C4-2B (cell line): ENCODE measurements at regions not wholly inside any gene's neighbourhood (a gene's known extent, or its start where the extent isn't known, plus 50 kb on each side); places are given as distances from the start of the nearest gene placed in this dataset.
"Not testable (repeated sequence)": the region's sequence is repeated elsewhere in the genome, so short reads cannot be mapped to it uniquely, and the experiment has no call there.

Experiments
- CTCF ChIP-seq: fragments of 450-650 bp; conservative IDR thresholded peaks from 2 replicates; pipeline ENCODE4 v1.5.1; 2017; ENCODE audit warnings: mild to moderate bottlenecking
- ZFX ChIP-seq: fragments of 450-650 bp; IDR thresholded peaks from 2 replicates; pipeline ENCODE4 v1.6.1; 2017

- not testable (repeated sequence) for TF ChIP-seq CTCF, ZFX
These were observed 58.7 kb upstream of the ZNF519 start for GRCh38 chr18:14190776-14191442.
